ENCODE measurements at regions not wholly inside any gene's neighbourhood (a gene's known extent, or its start where the extent isn't known, plus 50 kb on each side); places are given as distances from the start of the nearest gene placed in this dataset.

DNA sequence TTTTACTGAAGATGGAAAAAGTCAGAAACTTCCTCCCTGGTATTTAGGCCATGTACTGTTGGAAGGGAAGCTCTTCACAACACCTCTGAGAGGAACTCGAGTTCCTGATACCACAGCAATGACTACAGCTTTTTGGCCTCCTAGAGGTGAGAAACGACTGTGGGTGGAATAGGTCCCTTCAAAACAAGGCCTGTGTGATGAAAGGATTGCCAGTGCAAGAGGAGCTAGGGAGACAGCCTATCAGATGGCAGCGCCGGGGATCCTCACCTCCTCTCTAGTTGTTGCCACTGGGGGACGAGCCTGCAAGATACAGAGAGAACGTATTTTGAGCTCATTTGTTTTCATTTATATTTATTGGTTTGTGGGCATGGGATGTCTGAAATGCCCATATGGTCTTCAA, 187.8 kb upstream of the KCND3 start:
- no peaks in the 10 kb centered on the region for H3K9me3 ChIP-seq (ENCODE audit: severe bottlenecking)
- no peak for ATAC-seq (ENCODE audit: low read depth)

DNA sequence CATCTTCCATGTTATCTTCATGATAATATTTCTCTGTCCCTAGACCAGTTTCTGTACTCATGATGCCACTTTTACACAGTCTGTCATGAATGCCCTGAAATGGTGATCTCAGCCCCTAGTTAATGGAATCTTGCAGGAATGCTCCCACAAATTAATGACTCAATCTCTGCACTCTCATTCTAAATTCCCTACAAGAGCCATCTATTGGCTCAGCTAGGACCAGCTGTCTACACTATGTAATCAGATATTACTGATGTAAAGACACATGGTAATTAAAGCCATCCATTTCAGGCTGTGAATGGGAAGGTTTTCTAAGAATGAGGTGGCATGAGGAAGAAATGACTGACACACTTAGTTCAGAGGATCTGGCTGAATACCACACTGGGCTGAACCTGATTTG, 199.1 kb upstream of the KCND3 start:
- Histone ChIP-seq H3K27me3 (ENCODE audit: insufficient read depth, poor library complexity, severe bottlenecking) (no peaks in the 10 kb centered on the region), H3K4me1 (ENCODE audit: insufficient read depth, poor library complexity, severe bottlenecking) (no peaks in the 10 kb centered on the region), H3K4me3 (ENCODE audit: severe bottlenecking) (no peak overlapping the region), H3K9me3 (ENCODE audit: severe bottlenecking) (no peaks in the 10 kb centered on the region), H3K36me3 (ENCODE audit: low read depth) (no peaks in the 10 kb centered on the region), H3K27ac (ENCODE audit: poor library complexity, severe bottlenecking) (no peak overlapping the region)
- TF ChIP-seq, protein P1, sequence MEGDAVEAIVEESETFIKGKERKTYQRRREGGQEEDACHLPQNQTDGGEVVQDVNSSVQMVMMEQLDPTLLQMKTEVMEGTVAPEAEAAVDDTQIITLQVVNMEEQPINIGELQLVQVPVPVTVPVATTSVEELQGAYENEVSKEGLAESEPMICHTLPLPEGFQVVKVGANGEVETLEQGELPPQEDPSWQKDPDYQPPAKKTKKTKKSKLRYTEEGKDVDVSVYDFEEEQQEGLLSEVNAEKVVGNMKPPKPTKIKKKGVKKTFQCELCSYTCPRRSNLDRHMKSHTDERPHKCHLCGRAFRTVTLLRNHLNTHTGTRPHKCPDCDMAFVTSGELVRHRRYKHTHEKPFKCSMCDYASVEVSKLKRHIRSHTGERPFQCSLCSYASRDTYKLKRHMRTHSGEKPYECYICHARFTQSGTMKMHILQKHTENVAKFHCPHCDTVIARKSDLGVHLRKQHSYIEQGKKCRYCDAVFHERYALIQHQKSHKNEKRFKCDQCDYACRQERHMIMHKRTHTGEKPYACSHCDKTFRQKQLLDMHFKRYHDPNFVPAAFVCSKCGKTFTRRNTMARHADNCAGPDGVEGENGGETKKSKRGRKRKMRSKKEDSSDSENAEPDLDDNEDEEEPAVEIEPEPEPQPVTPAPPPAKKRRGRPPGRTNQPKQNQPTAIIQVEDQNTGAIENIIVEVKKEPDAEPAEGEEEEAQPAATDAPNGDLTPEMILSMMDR (IDR thresholded peaks at IDR 0.05; ENCODE audit: poor library complexity, severe bottlenecking), result no peak
- no peak for DNase-seq (ENCODE audit: low spot score)
- no peak for ATAC-seq (ENCODE audit: low read depth)

More for the DNA sequence above, 187.8 kb upstream of the KCND3 start:
- H3K27me3 ChIP-seq (ENCODE audit: insufficient read depth, poor library complexity, severe bottlenecking), result no peaks in the 10 kb centered on the region
- no peak overlapping the region for H3K27ac ChIP-seq (ENCODE audit: poor library complexity, severe bottlenecking)
- TF ChIP-seq, protein P1 (IDR thresholded peaks at IDR 0.05; ENCODE audit: poor library complexity, severe bottlenecking), result no peak
- no peak for DNase-seq (ENCODE audit: low spot score)
- H3K4me3 ChIP-seq (ENCODE audit: severe bottlenecking), result no peak overlapping the region
- no peaks in the 10 kb centered on the region for H3K4me1 ChIP-seq (ENCODE audit: insufficient read depth, poor library complexity, severe bottlenecking)
- H3K36me3 ChIP-seq (ENCODE audit: low read depth), result no peaks in the 10 kb centered on the region

DNA sequence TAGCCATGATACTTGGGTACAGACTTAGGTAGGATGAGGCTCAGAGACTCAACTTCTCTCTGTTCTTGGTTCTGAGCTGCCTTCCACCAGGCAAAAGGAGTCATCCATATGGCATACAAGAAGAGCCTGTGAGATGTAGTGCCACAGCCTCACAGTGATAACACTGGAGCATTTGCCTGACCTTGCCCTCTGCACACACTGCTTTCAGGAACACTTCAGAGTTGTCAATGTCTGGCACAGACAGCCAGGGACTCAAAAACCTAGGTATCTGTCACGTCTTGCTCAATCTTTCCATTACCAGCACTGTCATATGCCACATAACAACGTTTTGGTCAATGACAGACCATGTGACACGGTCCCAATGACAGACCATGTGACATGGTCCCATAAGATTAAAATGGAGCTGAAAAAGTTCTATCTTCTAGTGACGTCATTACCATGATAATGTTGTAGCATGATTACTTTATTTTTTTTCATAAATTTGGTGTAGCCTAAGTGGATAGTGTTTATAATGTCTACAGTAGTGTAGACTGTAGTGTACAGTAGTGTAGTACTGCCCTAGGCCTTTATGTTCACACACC, 199.9 kb upstream of the CTTNBP2NL start:
- no peak for ATAC-seq (ENCODE audit: low read depth)
- DNase-seq (ENCODE audit: low spot score), result no peak
- TF ChIP-seq, protein P1 (IDR thresholded peaks at IDR 0.05; ENCODE audit: poor library complexity, severe bottlenecking), result no peak

DNA sequence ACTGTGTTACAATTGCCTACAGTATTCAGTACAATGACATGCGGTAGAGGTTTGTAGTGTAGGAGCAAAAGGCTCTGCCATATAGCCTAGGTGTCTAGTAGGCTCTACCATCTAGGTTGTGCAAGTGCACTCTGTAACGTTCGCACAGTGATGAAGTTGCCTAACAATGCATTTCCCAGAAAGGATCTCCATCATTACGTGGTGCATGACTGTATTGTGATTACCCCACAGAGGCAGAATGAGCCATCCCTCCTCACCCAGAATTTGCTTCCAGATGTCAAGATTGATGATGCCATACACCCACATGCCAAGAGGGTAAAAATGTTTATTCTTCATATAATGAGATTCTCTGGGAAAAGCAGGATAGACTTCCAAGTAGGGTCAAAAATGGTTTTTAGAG, 199.3 kb upstream of the CTTNBP2NL start:
- Histone ChIP-seq H3K4me3 (ENCODE audit: severe bottlenecking) (no peak overlapping the region), H3K27ac (ENCODE audit: poor library complexity, severe bottlenecking) (no peak overlapping the region), H3K4me1 (ENCODE audit: insufficient read depth, poor library complexity, severe bottlenecking) (no peaks in the 10 kb centered on the region), H3K27me3 (ENCODE audit: insufficient read depth, poor library complexity, severe bottlenecking) (peaks cover 3% of the 10 kb centered on the region), H3K36me3 (ENCODE audit: low read depth) (no peaks in the 10 kb centered on the region), H3K9me3 (ENCODE audit: severe bottlenecking) (no peaks in the 10 kb centered on the region)
- TF ChIP-seq, protein P1 (IDR thresholded peaks at IDR 0.05; ENCODE audit: poor library complexity, severe bottlenecking), result no peak
- DNase-seq (ENCODE audit: low spot score) (no peak), ATAC-seq (ENCODE audit: low read depth) (no peak)

More for the DNA sequence above, 199.9 kb upstream of the CTTNBP2NL start:
- H3K27ac ChIP-seq (ENCODE audit: poor library complexity, severe bottlenecking), result no peak overlapping the region
- no peaks in the 10 kb centered on the region for H3K4me1 ChIP-seq (ENCODE audit: insufficient read depth, poor library complexity, severe bottlenecking)
- no peak overlapping the region for H3K4me3 ChIP-seq (ENCODE audit: severe bottlenecking)
- H3K9me3 ChIP-seq (ENCODE audit: severe bottlenecking), result no peaks in the 10 kb centered on the region
- peaks cover 3% of the 10 kb centered on the region for H3K27me3 ChIP-seq (ENCODE audit: insufficient read depth, poor library complexity, severe bottlenecking)
- H3K36me3 ChIP-seq (ENCODE audit: low read depth), result no peaks in the 10 kb centered on the region

DNA sequence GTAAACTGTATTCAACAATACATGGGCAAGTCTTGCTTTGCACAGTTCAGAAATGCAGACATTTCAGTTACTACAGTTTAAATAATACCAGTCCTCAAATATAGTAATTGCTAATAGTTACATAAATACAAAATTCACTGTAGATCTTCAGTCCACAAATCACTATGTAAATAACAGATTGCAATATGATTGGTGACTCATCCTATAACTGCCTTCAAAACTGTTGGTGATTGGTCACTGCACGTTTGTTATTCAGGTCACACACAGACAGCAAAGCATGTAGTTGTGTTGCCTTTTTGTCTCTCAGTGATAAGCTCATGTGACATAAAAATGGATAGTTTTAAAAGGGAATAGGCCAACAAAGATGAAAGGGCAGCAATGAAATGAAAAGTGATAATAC, 186.5 kb upstream of the CTTNBP2NL start:
- Histone ChIP-seq H3K4me1 (ENCODE audit: insufficient read depth, poor library complexity, severe bottlenecking) (no peaks in the 10 kb centered on the region), H3K27ac (ENCODE audit: poor library complexity, severe bottlenecking) (no peak overlapping the region), H3K36me3 (ENCODE audit: low read depth) (no peaks in the 10 kb centered on the region), H3K9me3 (ENCODE audit: severe bottlenecking) (no peaks in the 10 kb centered on the region), H3K27me3 (ENCODE audit: insufficient read depth, poor library complexity, severe bottlenecking) (no peaks in the 10 kb centered on the region), H3K4me3 (ENCODE audit: severe bottlenecking) (no peak overlapping the region)
- ATAC-seq (ENCODE audit: low read depth) (no peak), DNase-seq (ENCODE audit: low spot score) (no peak)
- TF ChIP-seq, protein P1 (IDR thresholded peaks at IDR 0.05; ENCODE audit: poor library complexity, severe bottlenecking), result no peak
